Right ventricle myocardium superior (tissue), 1 donor: ENCODE measurements at regions not wholly inside any gene's neighbourhood (a gene's known extent, or its start where the extent isn't known, plus 50 kb on each side); places are given as distances from the start of the nearest gene placed in this dataset.

Source experiments
- ATAC-seq: fragments of 200-7000 bp; cut with Tn5 transposase; one replicate; pipeline ENCODE4 v1.9.1; 2020; ENCODE audit warnings: mild to moderate bottlenecking; ENCODE audit not compliant: poor library complexity
- DNase-seq: peaks from one replicate; pipeline ENCODE4 v3.0.0-alpha.2; 2020
- intact Hi-C: fragments of 100-400 bp; cut with DNase I; formaldehyde crosslinking; loops from one replicate; pipeline ENCODE4 v1.11.2; 2022
- donor health status: DM: no; HTN: yes; CAD: no; lungs with severe emphysema.

- no peak for DNase-seq
- ATAC-seq: no peak
Observed at GRCh38 chr6:9937031-9937763, 477.7 kb downstream of the TFAP2A start.

DNA sequence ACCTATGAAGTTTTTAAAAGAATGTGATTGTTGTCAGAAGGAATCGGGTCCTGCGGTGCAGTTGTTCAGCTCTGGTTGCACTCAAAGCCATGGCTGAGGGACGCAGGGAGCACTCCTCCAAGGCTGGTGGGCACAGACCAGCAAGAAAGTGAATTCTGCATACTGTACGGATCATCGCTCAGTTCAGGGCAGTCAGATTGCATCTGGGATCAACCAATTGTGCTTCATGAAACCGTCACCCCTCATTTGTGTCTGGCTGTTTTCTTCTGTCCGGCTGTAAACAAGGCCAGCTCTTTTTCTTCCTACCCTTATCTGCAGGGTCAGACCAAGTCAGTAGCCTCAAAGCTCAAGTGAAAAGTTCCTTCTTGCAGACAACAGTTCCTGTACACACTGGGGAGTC, 478.3 kb downstream of the TFAP2A start:
- no peak for ATAC-seq
- intact Hi-C loops: no loop called here
- DNase-seq: no peak

More at GRCh38 chr6:9937031-9937763, 477.7 kb downstream of the TFAP2A start:
- intact Hi-C loops: no loop called here

DNA sequence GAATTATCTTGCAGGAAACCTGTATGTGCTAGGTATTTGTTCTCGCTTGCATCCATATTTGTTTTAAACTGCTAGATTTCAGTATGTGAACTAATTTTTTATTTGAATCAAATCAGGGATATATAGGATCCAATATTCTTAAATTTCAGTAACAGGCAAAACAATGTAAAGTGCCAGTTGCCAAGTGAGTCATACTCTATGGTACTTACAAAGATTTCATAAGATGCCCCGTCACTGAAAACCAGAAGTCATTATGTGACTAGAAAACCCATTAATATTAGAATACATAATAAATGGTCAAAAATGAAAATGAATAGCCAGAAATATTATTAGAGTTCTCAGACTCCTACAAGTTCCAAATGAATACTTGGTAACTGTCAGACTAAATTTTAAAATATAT, 481.2 kb downstream of the TFAP2A start:
- DNase-seq (no peak), ATAC-seq (no peak)
- intact Hi-C loops: no loop called here

- DNase-seq (no peak), ATAC-seq (no peak)
- intact Hi-C loops: no loop called here
Observed at GRCh38 chr6:9927275-9927674, 487.6 kb downstream of the TFAP2A start.

GRCh38 chr6:9924971-9925370, 489.9 kb downstream of the TFAP2A start:
- ATAC-seq: no peak
- intact Hi-C loops: no loop called here
- no peak for DNase-seq

- ATAC-seq (no peak), DNase-seq (no peak)
- intact Hi-C loops: no loop called here
Observed at GRCh38 chr6:9921366-9921765, 493.5 kb downstream of the TFAP2A start.

GRCh38 chr6:9914951-9915350, 499.9 kb downstream of the TFAP2A start:
- no peak for DNase-seq
- intact Hi-C loops: no loop called here
- no peak for ATAC-seq

DNA sequence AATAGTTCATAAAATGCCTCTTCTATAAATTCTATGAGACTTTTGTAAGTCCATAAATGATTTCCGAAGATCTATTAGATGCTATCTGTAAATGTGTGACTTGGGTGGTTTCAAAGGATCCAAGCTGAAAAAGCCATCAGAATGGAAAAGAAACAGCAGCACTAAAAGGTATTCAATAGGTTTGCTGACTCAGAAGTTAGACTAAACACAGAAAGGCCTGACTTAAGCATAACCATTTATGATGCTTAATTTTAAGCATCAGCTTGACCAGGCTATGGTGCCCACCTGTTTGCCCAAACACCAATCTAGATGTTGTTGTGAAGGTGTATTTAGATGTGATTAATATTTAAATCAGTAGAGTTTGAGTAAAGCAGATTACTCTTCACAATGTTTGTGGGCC, 513.5 kb downstream of the TFAP2A start:
- no peak for ATAC-seq
- DNase-seq: no peak

GRCh38 chr6:9896806-9897205, 518.1 kb downstream of the TFAP2A start:
- no peak for DNase-seq
- intact Hi-C loops: no loop called here

More for the DNA sequence above, 513.5 kb downstream of the TFAP2A start:
- intact Hi-C loops: no loop called here

GRCh38 chr6:9890893-9891292, 524.0 kb downstream of the TFAP2A start:
- ATAC-seq: no peak
- intact Hi-C loops: no loop called here
- no peak for DNase-seq

More at GRCh38 chr6:9896806-9897205, 518.1 kb downstream of the TFAP2A start:
- ATAC-seq: no peak

DNA sequence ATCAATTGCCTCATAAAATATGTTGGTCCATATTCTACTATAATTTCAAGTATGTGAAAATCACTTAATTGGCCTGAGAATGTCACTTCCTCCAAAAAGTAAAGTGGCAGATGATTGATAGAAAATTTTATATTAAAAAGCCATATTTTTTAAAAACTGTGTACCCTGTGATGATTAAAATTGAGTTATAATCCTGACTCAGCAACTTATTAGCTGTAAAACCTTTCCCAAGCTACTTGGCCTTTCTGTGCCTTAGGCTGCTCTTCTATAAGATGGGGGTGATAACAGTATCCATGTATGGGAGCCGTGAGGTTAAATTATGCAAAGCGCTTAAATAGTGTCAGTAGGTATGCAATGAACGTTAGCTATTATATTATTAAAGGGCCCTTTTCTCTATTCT, 524.4 kb downstream of the TFAP2A start:
- no peak for ATAC-seq
- intact Hi-C loops: no loop called here
- no peak for DNase-seq

DNA sequence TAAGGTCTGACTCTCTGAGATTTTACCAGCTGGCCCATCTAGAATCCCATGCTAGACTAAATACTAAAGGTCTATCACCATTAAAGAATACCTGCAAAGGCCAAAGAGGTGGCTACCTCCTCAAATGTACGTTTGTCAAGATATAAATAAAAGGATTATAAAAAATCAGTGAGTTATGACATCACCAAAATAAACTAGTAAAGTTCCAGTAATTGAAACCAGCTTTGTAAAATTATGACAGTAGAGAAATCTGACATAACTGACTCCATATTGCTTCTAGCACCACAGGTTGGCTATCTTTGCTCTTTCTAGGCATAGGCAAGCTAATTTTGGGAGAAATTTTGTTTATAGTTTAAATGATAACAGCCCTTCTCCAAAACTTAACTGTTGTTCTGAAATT, 536.3 kb downstream of the TFAP2A start:
- ATAC-seq (no peak), DNase-seq (no peak)
- intact Hi-C loops: no loop called here

DNA sequence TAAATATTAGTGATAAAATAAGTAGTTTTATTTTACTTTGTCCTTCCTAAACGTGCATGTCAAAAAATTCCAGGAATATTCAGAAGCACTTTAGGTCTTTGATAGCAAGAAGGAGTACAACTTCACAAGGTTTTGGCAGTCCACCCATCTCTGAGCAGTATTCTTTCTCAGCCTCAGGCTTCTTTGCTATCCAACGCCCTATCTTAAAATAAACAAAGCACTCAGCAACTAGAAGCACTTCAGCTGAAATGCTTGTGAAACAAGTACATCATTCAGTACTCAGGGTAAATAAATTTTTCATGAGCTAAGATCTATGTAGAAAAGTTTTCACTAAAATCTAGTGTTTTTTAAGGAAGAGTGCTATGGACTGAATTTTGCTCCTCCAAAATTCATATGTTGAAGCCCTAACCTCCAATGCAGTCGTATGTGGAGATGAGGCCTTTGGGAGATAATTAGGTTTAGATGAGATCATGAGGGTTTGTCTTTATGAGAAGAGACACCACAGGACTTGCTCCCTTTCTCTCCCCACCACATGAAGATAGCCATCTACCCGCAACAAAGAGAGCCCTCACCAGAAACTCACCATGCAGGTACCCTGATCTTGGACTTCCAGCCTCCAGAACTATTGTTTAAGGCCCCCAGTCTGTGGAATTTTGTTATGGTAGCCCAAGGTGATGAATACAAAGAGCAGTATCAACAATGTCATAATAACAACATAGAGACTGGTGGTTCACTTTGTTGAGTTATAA, 539.1 kb downstream of the TFAP2A start:
- ATAC-seq: no peak
- intact Hi-C loops: no loop called here
- no peak for DNase-seq

GRCh38 chr6:9862603-9863167, 552.2 kb downstream of the TFAP2A start:
- no peak for DNase-seq

DNA sequence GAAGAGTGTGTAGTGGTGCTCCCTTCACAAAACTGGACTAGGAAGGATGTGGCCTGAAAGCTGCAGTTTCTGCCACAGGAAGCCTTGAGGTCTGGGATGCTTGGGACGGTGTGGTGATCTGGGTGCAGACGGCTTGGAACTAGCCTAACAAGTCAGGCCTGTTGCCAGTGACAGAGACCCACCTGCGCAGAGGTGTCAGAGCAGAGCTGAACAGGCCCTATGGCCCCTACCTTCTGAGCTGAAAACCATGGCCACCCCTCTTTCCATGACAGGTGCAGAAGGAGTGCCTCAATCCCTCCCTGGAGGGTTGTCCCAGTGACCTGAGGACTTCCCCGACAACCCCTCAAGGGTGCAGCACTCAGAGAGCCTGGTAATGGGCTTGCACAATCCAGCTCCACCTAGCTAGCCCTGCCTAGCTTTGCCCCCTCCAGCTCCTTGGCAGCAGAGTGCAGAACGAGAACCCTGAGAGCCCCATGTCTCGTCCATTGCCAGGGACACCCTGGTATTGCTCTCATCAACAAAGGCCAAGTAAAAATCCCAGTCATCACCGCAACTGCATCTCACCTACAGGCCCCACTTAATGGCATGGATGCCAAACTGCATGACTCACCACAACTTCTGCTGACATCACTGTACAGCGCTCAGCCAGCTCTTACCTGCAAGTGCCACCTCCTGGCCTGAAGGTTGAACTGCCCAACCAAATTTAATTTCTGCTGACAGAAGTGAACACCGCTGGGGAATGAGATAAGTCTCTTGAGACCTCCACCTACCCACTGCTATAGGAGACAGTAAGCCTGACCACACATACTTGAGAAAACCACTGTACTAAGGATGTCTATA, 563.1 kb downstream of the TFAP2A start:
- no peak for ATAC-seq
- no peak for DNase-seq
- intact Hi-C loops: no loop called here

More at GRCh38 chr6:9862603-9863167, 552.2 kb downstream of the TFAP2A start:
- intact Hi-C loops: no loop called here
- ATAC-seq: no peak

GRCh38 chr6:9851006-9851405, 563.9 kb downstream of the TFAP2A start:
- ATAC-seq: no peak

DNA sequence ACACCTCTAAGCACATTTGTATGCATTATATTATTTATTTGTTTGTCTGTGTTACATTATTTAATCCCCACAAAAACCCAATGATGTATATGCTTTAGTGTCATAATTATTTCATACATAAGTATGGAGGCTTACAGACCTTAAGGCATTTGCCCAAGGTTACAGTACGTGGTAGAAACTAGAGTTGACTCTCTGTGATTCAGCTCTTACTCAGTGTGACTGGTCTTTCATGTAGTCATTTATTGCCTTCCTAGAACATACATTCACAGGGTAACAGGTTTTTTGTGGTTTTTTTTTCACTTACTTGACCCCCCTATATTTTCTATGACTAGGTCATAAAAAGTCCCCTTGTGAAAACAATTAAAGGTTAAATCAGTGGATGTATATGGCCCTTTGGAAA, 566.8 kb downstream of the TFAP2A start:
- intact Hi-C loops: no loop called here

More at GRCh38 chr6:9851006-9851405, 563.9 kb downstream of the TFAP2A start:
- no peak for DNase-seq
- intact Hi-C loops: no loop called here

GRCh38 chr6:9841886-9842725, 572.8 kb downstream of the TFAP2A start:
- intact Hi-C loops: no loop called here
- no peak for ATAC-seq
- DNase-seq: no peak

More for the DNA sequence above, 566.8 kb downstream of the TFAP2A start:
- ATAC-seq (no peak), DNase-seq (no peak)
